IPS DF 6.9 (cell line): ENCODE measurements at regions not wholly inside any gene's neighbourhood (a gene's known extent, or its start where the extent isn't known, plus 50 kb on each side); places are given as distances from the start of the nearest gene placed in this dataset.

ENCODE experiments used
- DNase-seq: peaks from one replicate; pipeline ENCODE4 v3.0.0-alpha.2; 2013; ENCODE audit warnings: low read depth, low spot score
- H3K27ac ChIP-seq: one replicate; pipeline ENCODE4 v1.5.1; 2013; ENCODE audit warnings: low read length, control low read depth
- H3K27me3 ChIP-seq: 2 replicates; pipeline ENCODE4 v1.6.1; 2013; ENCODE audit warnings: mild to moderate bottlenecking, low read length; ENCODE audit not compliant: control insufficient read depth, insufficient read depth
- H3K36me3 ChIP-seq: 2 replicates; pipeline ENCODE4 v1.6.1; 2013; ENCODE audit warnings: low read length; ENCODE audit not compliant: control insufficient read depth, insufficient read depth
- H3K4me1 ChIP-seq: 2 replicates; pipeline ENCODE4 v1.6.1; 2013; ENCODE audit warnings: low read length; ENCODE audit not compliant: control insufficient read depth, insufficient read depth
- H3K4me3 ChIP-seq: 2 replicates; pipeline ENCODE4 v1.5.1; 2013; ENCODE audit warnings: mild to moderate bottlenecking, low read length
- H3K9me3 ChIP-seq: 2 replicates; pipeline ENCODE4 v1.6.1; 2013; ENCODE audit warnings: low read length, inconsistent platforms; ENCODE audit not compliant: control insufficient read depth, insufficient read depth
- WGBS: extraction: QIAGEN DNeasy Blood & Tissue Kit; methylation state at CpG from one replicate; pipeline ENCODE4 v1.1.7; 2013; ENCODE audit warnings: mixed read lengths, missing lambda C conversion rate; ENCODE audit not compliant: insufficient read length, insufficient coverage; 5-methylcytosine and 5-hydroxymethylcytosine counted together

- no CpG with 5 or more reads among the region's 6 CpGs for WGBS
- Histone ChIP-seq H3K27me3 (no peaks in the 10 kb centered on the region), H3K9me3 (no peaks in the 10 kb centered on the region), H3K4me1 (no peaks in the 10 kb centered on the region), H3K4me3 (no peak overlapping the region), H3K36me3 (no peaks in the 10 kb centered on the region), H3K27ac (no peak overlapping the region)
- DNase-seq: no peak
These were observed 104.7 kb upstream of the GPM6A start for GRCh38 chr4:175916626-175917351.

GRCh38 chr4:175927121-175927520, 115.1 kb upstream of the GPM6A start:
- no peaks in the 10 kb centered on the region for H3K36me3 ChIP-seq
- H3K4me3 ChIP-seq: no peak overlapping the region
- DNase-seq: no peak
- no peaks in the 10 kb centered on the region for H3K4me1 ChIP-seq
- H3K27ac ChIP-seq: no peak overlapping the region
- WGBS: no CpG with 5 or more reads among the region's 5 CpGs
- H3K27me3 ChIP-seq: no peaks in the 10 kb centered on the region
- no peaks in the 10 kb centered on the region for H3K9me3 ChIP-seq

GRCh38 chr4:175929441-175929840, 117.4 kb upstream of the GPM6A start:
- WGBS: no CpG with 5 or more reads among the region's 3 CpGs
- H3K36me3 ChIP-seq: no peaks in the 10 kb centered on the region
- no peaks in the 10 kb centered on the region for H3K27me3 ChIP-seq
- DNase-seq: no peak
- H3K4me3 ChIP-seq: no peak overlapping the region
- no peaks in the 10 kb centered on the region for H3K9me3 ChIP-seq
- no peaks in the 10 kb centered on the region for H3K4me1 ChIP-seq
- H3K27ac ChIP-seq: no peak overlapping the region

- H3K9me3 ChIP-seq: no peaks in the 10 kb centered on the region
- H3K36me3 ChIP-seq: no peaks in the 10 kb centered on the region
- H3K27ac ChIP-seq: no peak overlapping the region
- no CpG with 5 or more reads among the region's 3 CpGs for WGBS
- DNase-seq: no peak
- H3K27me3 ChIP-seq: no peaks in the 10 kb centered on the region
- H3K4me3 ChIP-seq: no peak overlapping the region
- no peaks in the 10 kb centered on the region for H3K4me1 ChIP-seq
These were observed 117.9 kb upstream of the GPM6A start for GRCh38 chr4:175929932-175930331.

- Histone ChIP-seq H3K9me3 (no peaks in the 10 kb centered on the region), H3K36me3 (no peaks in the 10 kb centered on the region), H3K4me3 (no peak overlapping the region), H3K27me3 (no peaks in the 10 kb centered on the region), H3K4me1 (no peaks in the 10 kb centered on the region), H3K27ac (no peak overlapping the region)
- no peak for DNase-seq
These were observed 118.4 kb upstream of the GPM6A start for GRCh38 chr4:175930471-175930870.

GRCh38 chr4:175932116-175932515, 120.1 kb upstream of the GPM6A start:
- Histone ChIP-seq H3K4me3 (no peak overlapping the region), H3K9me3 (no peaks in the 10 kb centered on the region), H3K27me3 (no peaks in the 10 kb centered on the region), H3K36me3 (no peaks in the 10 kb centered on the region), H3K27ac (no peak overlapping the region), H3K4me1 (no peaks in the 10 kb centered on the region)
- no peak for DNase-seq
- whole genome bisulfite sequencing: no CpG with 5 or more reads among the region's 9 CpGs

GRCh38 chr4:175934506-175934905, 122.4 kb upstream of the GPM6A start:
- Histone ChIP-seq H3K4me3 (no peak overlapping the region), H3K27ac (no peak overlapping the region), H3K27me3 (no peaks in the 10 kb centered on the region), H3K4me1 (no peaks in the 10 kb centered on the region), H3K9me3 (no peaks in the 10 kb centered on the region), H3K36me3 (no peaks in the 10 kb centered on the region)
- no peak for DNase-seq
- no CpG with 5 or more reads among the region's 3 CpGs for WGBS

- Histone ChIP-seq H3K4me1 (no peaks in the 10 kb centered on the region), H3K27me3 (no peaks in the 10 kb centered on the region), H3K4me3 (no peak overlapping the region), H3K36me3 (no peaks in the 10 kb centered on the region), H3K27ac (no peak overlapping the region), H3K9me3 (no peaks in the 10 kb centered on the region)
- peak; percentile 31 for DNase-seq
These were observed 123.1 kb upstream of the GPM6A start for GRCh38 chr4:175935016-175935661.

GRCh38 chr4:175944126-175944910, 121.3 kb upstream of the WDR17 start:
- WGBS: no CpG with 5 or more reads among the region's 10 CpGs
- no peak overlapping the region for H3K4me3 ChIP-seq
- no peaks in the 10 kb centered on the region for H3K4me1 ChIP-seq
- H3K9me3 ChIP-seq: no peaks in the 10 kb centered on the region
- no peaks in the 10 kb centered on the region for H3K36me3 ChIP-seq
- no peak overlapping the region for H3K27ac ChIP-seq
- no peaks in the 10 kb centered on the region for H3K27me3 ChIP-seq
- DNase-seq: no peak

- Histone ChIP-seq H3K27me3 (no peaks in the 10 kb centered on the region), H3K27ac (no peak overlapping the region), H3K9me3 (no peaks in the 10 kb centered on the region), H3K36me3 (no peaks in the 10 kb centered on the region), H3K4me3 (no peak overlapping the region), H3K4me1 (no peaks in the 10 kb centered on the region)
- WGBS: no CpG with 5 or more reads among the region's 6 CpGs
- no peak for DNase-seq
These were observed 119.0 kb upstream of the WDR17 start for GRCh38 chr4:175946472-175947116.
